Neuronal stem cell (in vitro differentiated cells): ENCODE measurements at regions not wholly inside any gene's neighbourhood (a gene's known extent, or its start where the extent isn't known, plus 50 kb on each side); places are given as distances from the start of the nearest gene placed in this dataset.
"Not testable (repeated sequence)": the region's sequence is repeated elsewhere in the genome, so short reads cannot be mapped to it uniquely, and the experiment has no call there.

Source experiments
- DNase-seq: peaks from one replicate; pipeline ENCODE4 v3.0.0-alpha.2; 2013; ENCODE audit warnings: low spot score
- H2AFZ ChIP-seq: one replicate; pipeline ENCODE4 v1.6.1; 2013; ENCODE audit warnings: mild to moderate bottlenecking, low read length, inconsistent platforms
- H2AK5ac ChIP-seq: 2 replicates; pipeline ENCODE4 v1.6.1; 2013; ENCODE audit warnings: low read depth, mild to moderate bottlenecking, inconsistent platforms, low read length, moderate library complexity, mixed read lengths
- H2BK120ac ChIP-seq: 2 replicates; pipeline ENCODE4 v1.6.1; 2013; ENCODE audit warnings: low read depth, mild to moderate bottlenecking, inconsistent platforms, low read length, moderate library complexity, mixed read lengths
- H2BK12ac ChIP-seq: one replicate; pipeline ENCODE4 v1.6.1; 2013; ENCODE audit warnings: low read length, inconsistent platforms
- H2BK15ac ChIP-seq: 2 replicates; pipeline ENCODE4 v1.6.1; 2013; ENCODE audit warnings: mild to moderate bottlenecking, low read length, inconsistent platforms, mixed read lengths
- H2BK5ac ChIP-seq: one replicate; pipeline ENCODE4 v1.6.1; 2013; ENCODE audit warnings: inconsistent platforms, mild to moderate bottlenecking, low read length, moderate library complexity
- H3K14ac ChIP-seq: one replicate; pipeline ENCODE4 v1.6.1; 2013; ENCODE audit warnings: low read length, inconsistent platforms
- H3K18ac ChIP-seq: 2 replicates; pipeline ENCODE4 v1.6.1; 2013; ENCODE audit warnings: low read length, inconsistent platforms
- H3K23ac ChIP-seq: 2 replicates; pipeline ENCODE4 v1.6.1; 2013; ENCODE audit warnings: low read depth, mild to moderate bottlenecking, mixed read lengths, low read length, inconsistent platforms; ENCODE audit not compliant: poor library complexity
- H3K27ac ChIP-seq: replicated peaks from 3 replicates; pipeline ENCODE4 v1.5.1; 2013; ENCODE audit warnings: low read length, inconsistent platforms
- H3K27me3 ChIP-seq, 3 experiments: 2 replicates each; pipeline ENCODE4 v1.6.1; 2013; ENCODE audit warnings: low read length in 3 of 3, mild to moderate bottlenecking in 2 of 3, inconsistent platforms in 1 of 3, low read depth in 1 of 3, mixed read lengths in 1 of 3, moderate library complexity in 1 of 3; ENCODE audit not compliant: control insufficient read depth in 3 of 3, insufficient read depth in 3 of 3
- H3K36me3 ChIP-seq, 2 donors: replicated peaks in 1 of 2; 2 replicates each; pipeline ENCODE4 v1.6.1; 2013; ENCODE audit warnings: low read length in 2 of 2; ENCODE audit not compliant: control insufficient read depth in 2 of 2, insufficient read depth in 2 of 2
- H3K4ac ChIP-seq: 2 replicates; pipeline ENCODE4 v1.6.1; 2013; ENCODE audit warnings: inconsistent platforms, mild to moderate bottlenecking, low read length, moderate library complexity
- H3K4me1 ChIP-seq, 2 donors: 1 replicate in 1 of 2; 2 replicates in 1 of 2; pipeline ENCODE4 v1.6.1; 2013; ENCODE audit warnings: low read length in 2 of 2, low read depth in 1 of 2; ENCODE audit not compliant: control insufficient read depth in 2 of 2, insufficient read depth in 1 of 2
- H3K4me2 ChIP-seq: one replicate; pipeline ENCODE4 v1.6.1; 2013; ENCODE audit warnings: mild to moderate bottlenecking, low read length, inconsistent platforms; ENCODE audit not compliant: insufficient read depth, poor library complexity, severe bottlenecking
- H3K4me3 ChIP-seq, 2 donors: 2 replicates each; pipeline ENCODE4 v1.5.1; 2013; ENCODE audit warnings: low read length in 2 of 2, mild to moderate bottlenecking in 2 of 2, inconsistent platforms in 1 of 2, moderate library complexity in 1 of 2
- H3K79me1 ChIP-seq: one replicate; pipeline ENCODE4 v1.6.1; 2013; ENCODE audit warnings: low read depth, mild to moderate bottlenecking, inconsistent platforms, low read length, moderate library complexity
- H3K9ac ChIP-seq: one replicate; pipeline ENCODE4 v1.6.1; 2013; ENCODE audit warnings: mild to moderate bottlenecking, low read depth, low read length, inconsistent platforms; ENCODE audit not compliant: poor library complexity
- H3K9me3 ChIP-seq, 2 donors: replicated peaks in 1 of 2; 2 replicates each; pipeline versions ENCODE3 to v1.6.1; 2013; ENCODE audit warnings: low read length in 2 of 2, mild to moderate bottlenecking in 2 of 2, inconsistent platforms in 1 of 2, low read depth in 1 of 2, mixed read lengths in 1 of 2, moderate library complexity in 1 of 2; ENCODE audit not compliant: control insufficient read depth in 2 of 2, insufficient read depth in 1 of 2
- H4K8ac ChIP-seq: one replicate; pipeline ENCODE4 v1.6.1; 2013; ENCODE audit warnings: low read depth, mild to moderate bottlenecking, inconsistent platforms, low read length, moderate library complexity
- H4K91ac ChIP-seq: one replicate; pipeline ENCODE4 v1.6.1; 2013; ENCODE audit warnings: low read length, low read depth, mild to moderate bottlenecking, inconsistent platforms; ENCODE audit not compliant: poor library complexity
- WGBS, 2 donors: extraction: QIAGEN DNeasy Blood & Tissue Kit; methylation state at CpG; one replicate each; pipeline ENCODE4 v1.1.7; 2013; ENCODE audit warnings: missing lambda C conversion rate in 2 of 2, mixed read lengths in 1 of 2; ENCODE audit not compliant: insufficient read length in 2 of 2, insufficient replicate concordance in 1 of 2; ENCODE audit errors: extremely low coverage in 2 of 2; 5-methylcytosine and 5-hydroxymethylcytosine counted together

DNA sequence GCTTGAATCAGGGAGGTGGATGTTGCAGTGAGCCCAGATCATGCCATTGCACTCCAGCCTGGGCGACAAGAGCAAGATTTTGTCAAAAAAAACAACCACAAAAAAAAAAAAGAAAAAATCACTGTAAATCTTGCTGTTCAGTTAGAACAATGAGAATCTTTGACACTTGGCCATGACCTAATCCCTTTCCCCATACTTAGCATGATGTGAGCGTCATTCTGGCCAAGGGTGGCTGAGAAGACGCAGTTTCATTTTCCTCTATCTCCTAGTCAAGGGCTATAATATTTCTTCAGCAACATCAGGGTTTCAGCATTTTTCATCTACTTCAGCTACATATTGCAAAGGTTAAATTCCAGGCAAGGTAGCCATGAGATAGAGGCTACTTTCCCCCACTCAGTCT, 599.4 kb upstream of the MDGA2 start:
- Histone ChIP-seq H3K9me3 (no peaks in the 10 kb centered on the region), H3K4ac (no peak overlapping the region), H3K4me2 (no peak overlapping the region), H3K36me3 (no peaks in the 10 kb centered on the region), H3K4me3 (no peak overlapping the region), H3K14ac (no peak overlapping the region), H2BK120ac (no peak overlapping the region), H2BK5ac (no peak overlapping the region), H2BK12ac (no peak overlapping the region), H4K91ac (no peak overlapping the region), H3K9ac (no peak overlapping the region), H2BK15ac (no peak overlapping the region), H3K27ac (no peak overlapping the region), H2AFZ (no peak overlapping the region), H3K23ac (no peak overlapping the region), H2AK5ac (no peak overlapping the region), H3K18ac (no peak overlapping the region), H3K79me1 (no peaks in the 10 kb centered on the region), H3K27me3 (no peaks in the 10 kb centered on the region), H4K8ac (no peak overlapping the region), H3K4me1 (no peaks in the 10 kb centered on the region)
- no peak for DNase-seq
- no CpG with 5 or more reads among the region's 3 CpGs for WGBS, 2 donors

DNA sequence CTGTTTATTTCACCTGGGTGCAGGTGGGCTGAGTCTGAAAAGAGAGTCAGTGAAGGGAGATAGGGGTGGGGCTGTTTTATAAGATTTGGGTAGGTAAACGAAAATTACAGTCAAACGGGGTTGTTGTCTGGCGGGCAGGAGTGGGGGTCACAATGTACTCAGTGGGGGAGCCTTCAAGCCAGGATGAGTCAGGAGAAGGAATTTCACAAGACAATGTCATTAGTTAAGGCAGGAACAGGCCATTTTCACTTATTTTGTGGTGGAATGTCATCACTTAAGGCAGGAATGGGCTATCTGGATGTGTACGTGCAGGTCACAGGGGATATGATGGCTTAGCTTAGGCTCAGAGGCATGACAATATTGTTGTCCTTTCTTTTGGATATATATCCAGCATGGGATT, 592.5 kb upstream of the MDGA2 start:
- not testable (repeated sequence) for DNase-seq, H2BK120ac ChIP-seq, H3K9ac ChIP-seq, H4K91ac ChIP-seq, H3K4me1 ChIP-seq, H2AK5ac ChIP-seq, H3K4me3 ChIP-seq, H3K4me2 ChIP-seq, H2BK15ac ChIP-seq, H2BK12ac ChIP-seq, H3K36me3 ChIP-seq, H3K9me3 ChIP-seq, H3K27me3 ChIP-seq, H3K4ac ChIP-seq, H3K23ac ChIP-seq, H3K18ac ChIP-seq, H4K8ac ChIP-seq, H2BK5ac ChIP-seq, H3K14ac ChIP-seq, H2AFZ ChIP-seq, H3K27ac ChIP-seq, H3K79me1 ChIP-seq
- WGBS, 2 donors = no CpG with 5 or more reads among the region's 4 CpGs

DNA sequence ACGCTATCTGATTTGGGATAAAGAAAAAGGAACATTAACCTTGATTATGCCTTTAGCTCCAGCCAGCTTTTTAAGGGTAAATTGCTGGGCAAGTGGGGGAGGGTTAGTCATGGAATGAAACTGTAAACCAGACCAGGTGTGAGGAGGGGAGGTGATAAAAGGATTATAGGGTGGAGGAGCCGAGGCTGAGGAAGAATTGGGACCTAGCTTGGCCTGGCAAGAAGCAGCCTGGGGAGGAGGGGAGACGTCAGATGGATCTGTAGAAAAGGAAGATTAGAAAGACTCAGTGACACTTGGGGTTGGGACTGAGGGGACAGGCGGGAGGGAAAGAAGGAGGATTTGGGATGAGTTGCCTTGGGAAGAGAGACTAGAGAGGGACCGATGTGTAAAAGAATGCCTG, 590.8 kb upstream of the MDGA2 start:
- H4K91ac ChIP-seq, H3K14ac ChIP-seq, H2AFZ ChIP-seq, H2BK120ac ChIP-seq, H2BK15ac ChIP-seq, H3K4ac ChIP-seq, H3K36me3 ChIP-seq, H3K79me1 ChIP-seq, H3K27me3 ChIP-seq, DNase-seq, H2BK12ac ChIP-seq, H3K4me2 ChIP-seq, H3K27ac ChIP-seq, H3K9me3 ChIP-seq, H3K9ac ChIP-seq, H2BK5ac ChIP-seq, H2AK5ac ChIP-seq, H3K23ac ChIP-seq, H3K18ac ChIP-seq, H3K4me3 ChIP-seq, H4K8ac ChIP-seq, H3K4me1 ChIP-seq: not testable (repeated sequence)
- no CpG with 5 or more reads among the region's 5 CpGs for WGBS, 2 donors

DNA sequence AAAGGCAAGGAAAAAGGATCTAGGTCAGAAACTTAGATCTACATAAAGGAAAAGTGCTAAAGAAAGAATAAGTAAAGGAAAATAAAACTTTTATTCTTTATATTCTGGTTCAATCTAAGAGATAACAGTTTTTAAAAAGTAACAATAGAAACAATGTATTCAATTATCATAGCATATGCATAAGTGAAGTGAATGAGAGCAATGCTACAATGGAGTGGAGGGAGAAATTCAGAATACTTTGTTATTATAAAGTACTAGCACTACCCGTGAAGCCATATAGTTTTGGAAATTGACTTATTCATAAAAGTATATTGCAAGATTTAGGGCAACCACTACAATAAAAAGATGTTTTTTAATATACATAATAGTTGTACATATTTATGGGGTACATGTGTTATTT, 586.0 kb upstream of the MDGA2 start:
- H3K27ac ChIP-seq = no peak overlapping the region

More for the DNA sequence above, 586.0 kb upstream of the MDGA2 start:
- H4K8ac ChIP-seq = no peak overlapping the region
- no peaks in the 10 kb centered on the region for H3K4me1 ChIP-seq
- no peak overlapping the region for H3K23ac ChIP-seq
- WGBS, 2 donors = no CpG with 5 or more reads among the region's 1 CpG
- DNase-seq = no peak
- no peak overlapping the region for H3K4me3 ChIP-seq
- H3K18ac ChIP-seq = no peak overlapping the region
- H2BK120ac ChIP-seq = no peak overlapping the region
- H3K14ac ChIP-seq = no peak overlapping the region
- H3K79me1 ChIP-seq = no peaks in the 10 kb centered on the region
- no peak overlapping the region for H2AK5ac ChIP-seq
- no peak overlapping the region for H2BK5ac ChIP-seq
- no peak overlapping the region for H3K4me2 ChIP-seq
- no peak overlapping the region for H2BK15ac ChIP-seq
- H3K27me3 ChIP-seq = no peaks in the 10 kb centered on the region
- H3K9ac ChIP-seq = no peak overlapping the region
- no peak overlapping the region for H4K91ac ChIP-seq
- H2AFZ ChIP-seq = no peak overlapping the region
- no peak overlapping the region for H2BK12ac ChIP-seq
- no peaks in the 10 kb centered on the region for H3K9me3 ChIP-seq
- no peaks in the 10 kb centered on the region for H3K36me3 ChIP-seq
- H3K4ac ChIP-seq = no peak overlapping the region
